ENCODE measurements at regions not wholly inside any gene's neighbourhood (a gene's known extent, or its start where the extent isn't known, plus 50 kb on each side); places are given as distances from the start of the nearest gene placed in this dataset.

DNA sequence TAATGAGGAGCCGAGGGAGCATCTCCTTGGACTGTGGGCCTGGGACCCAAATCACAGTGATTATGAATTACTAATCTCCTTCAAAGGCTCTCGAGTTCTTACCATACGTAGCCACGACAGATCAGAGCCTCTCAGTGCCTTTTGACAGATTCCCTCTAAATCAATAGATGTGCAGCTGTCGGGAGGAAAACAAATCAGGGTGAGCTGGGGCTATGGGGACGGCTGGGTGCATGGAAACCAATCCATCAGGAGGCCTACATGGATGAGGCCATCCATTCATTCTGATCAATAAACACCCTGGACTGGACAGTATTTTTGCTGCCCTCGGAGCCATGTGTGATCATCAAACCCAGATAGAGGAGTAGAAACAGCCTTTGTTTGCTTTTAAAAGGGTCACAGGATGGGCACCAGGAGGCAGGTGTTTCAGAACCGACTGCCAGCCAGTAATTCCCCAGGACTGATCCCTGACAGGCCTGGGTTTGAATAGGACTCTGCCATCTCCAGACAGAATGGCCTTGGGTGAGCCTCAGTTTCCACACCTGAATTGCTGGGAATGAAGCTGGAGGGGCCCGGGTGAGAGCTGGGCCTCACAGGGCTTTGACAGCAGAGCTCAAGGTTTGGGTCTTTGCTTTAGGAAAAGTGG lies 532.8 kb downstream of the MATN1 start:
- TF ChIP-seq, protein P1, sequence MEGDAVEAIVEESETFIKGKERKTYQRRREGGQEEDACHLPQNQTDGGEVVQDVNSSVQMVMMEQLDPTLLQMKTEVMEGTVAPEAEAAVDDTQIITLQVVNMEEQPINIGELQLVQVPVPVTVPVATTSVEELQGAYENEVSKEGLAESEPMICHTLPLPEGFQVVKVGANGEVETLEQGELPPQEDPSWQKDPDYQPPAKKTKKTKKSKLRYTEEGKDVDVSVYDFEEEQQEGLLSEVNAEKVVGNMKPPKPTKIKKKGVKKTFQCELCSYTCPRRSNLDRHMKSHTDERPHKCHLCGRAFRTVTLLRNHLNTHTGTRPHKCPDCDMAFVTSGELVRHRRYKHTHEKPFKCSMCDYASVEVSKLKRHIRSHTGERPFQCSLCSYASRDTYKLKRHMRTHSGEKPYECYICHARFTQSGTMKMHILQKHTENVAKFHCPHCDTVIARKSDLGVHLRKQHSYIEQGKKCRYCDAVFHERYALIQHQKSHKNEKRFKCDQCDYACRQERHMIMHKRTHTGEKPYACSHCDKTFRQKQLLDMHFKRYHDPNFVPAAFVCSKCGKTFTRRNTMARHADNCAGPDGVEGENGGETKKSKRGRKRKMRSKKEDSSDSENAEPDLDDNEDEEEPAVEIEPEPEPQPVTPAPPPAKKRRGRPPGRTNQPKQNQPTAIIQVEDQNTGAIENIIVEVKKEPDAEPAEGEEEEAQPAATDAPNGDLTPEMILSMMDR (IDR thresholded peaks at IDR 0.05; ENCODE audit: low read depth, low read length): no peak
- no peak overlapping the region for H3K4me3 ChIP-seq (ENCODE audit: low read depth, low read length)

DNA sequence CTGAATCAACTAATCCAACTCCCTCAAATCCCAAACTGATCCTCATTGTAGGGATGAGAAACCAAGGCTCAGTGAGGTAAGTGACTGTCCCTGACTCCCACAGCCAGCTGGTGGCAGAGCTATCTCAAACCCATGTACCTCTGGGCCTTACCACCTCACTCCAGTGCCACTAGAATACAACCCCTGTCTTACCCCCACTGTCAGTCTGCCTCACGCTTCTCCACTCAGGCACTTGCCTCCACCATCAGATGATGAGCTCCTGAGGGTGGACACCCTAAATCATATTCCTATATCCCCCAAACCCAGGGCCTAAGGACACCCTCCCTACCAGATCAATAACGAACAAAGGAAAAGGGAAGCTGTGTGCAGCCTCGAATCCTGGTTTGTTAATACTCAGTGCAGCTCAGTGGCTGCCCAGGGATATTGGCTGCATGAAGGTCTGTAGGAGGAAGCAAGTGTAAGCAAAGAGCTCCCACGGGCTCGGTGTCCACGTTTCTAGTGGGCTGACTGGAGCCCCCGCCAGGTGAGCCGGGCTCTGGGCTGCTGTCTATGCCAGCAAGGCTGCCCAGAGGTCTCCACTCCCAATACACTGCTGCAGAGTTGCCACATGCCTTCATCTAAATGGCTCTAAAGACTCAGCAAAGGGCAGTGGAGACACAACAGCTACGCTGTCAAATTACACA lies 533.4 kb downstream of the MATN1 start:
- TF ChIP-seq, protein P1 (IDR thresholded peaks at IDR 0.05; ENCODE audit: low read depth, low read length): no peak
- H3K4me3 ChIP-seq (ENCODE audit: low read depth, low read length): no peak overlapping the region

DNA sequence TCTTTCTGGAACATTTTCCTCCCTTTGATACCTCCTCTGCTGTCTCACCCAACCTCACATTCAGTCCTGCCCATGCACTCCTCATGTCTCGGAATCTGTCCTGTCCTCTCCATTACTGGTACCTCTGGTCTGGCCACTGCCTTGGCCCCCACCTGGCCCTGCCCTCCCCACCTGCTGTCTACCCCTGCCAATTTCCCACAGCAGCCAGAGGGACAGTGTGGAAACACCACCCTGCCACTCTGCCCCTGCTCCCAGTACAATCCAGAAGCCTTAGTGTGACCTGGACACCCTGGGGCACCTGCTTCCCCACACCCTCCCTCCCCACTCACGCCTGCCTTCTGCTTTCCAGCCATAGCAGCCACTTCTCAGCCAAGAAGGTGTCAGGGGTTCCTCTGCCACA lies 534.4 kb downstream of the MATN1 start:
- H3K4me3 ChIP-seq (ENCODE audit: low read depth, low read length): no peak overlapping the region
- TF ChIP-seq, protein P1 (IDR thresholded peaks at IDR 0.05; ENCODE audit: low read depth, low read length): no peak

DNA sequence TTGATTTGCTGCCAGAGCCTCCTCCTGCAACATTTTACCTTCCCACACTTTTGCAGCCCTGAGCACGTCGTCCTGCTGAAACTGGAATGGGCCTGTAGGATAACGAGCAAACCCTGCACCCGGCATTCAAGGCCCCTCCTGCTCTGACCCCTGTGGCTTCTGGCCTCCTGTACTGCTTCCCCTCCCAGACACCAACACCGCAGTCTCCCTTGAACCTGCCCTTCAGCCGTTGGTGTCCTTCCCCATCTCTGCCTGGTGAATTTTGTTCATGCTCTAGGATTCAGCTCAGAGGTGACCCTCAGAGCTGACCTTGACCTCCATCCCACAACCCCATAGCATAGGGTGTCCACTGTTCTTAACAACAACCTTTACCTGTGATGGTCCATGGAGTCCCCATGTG lies 535.1 kb downstream of the MATN1 start:
- no peak overlapping the region for H3K4me3 ChIP-seq (ENCODE audit: low read depth, low read length)
- TF ChIP-seq, protein P1 (IDR thresholded peaks at IDR 0.05; ENCODE audit: low read depth, low read length): no peak

DNA sequence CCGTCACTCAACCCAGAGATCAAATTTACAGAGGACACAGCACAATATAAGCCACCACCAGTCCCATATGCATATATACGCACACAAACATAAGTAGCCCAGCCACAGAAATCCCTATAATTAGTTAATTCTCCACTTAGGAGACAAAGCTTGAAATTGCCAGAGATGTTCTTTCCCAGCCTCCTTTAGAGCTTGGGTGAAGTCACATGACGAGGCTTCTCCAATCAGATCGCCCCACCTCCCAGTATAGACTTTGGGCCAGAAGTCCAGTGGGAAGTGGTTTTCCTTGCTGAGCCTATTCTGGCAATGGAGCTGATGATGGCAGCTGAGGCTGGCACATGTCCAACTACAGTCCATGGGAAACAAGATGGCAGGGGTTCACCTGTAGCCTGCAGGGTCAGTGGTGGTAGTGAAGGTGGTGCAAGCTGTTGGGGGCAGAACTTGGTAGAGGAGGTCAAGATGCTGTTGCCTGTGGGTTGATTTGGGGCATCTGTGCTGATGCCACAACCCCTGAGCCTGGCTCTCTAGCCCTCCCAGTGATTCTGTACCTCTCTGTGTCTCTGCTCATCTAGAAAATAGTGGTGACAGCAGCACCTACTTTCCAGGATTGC lies 535.9 kb downstream of the MATN1 start:
- TF ChIP-seq, protein P1 (IDR thresholded peaks at IDR 0.05; ENCODE audit: low read depth, low read length): no peak
- H3K4me3 ChIP-seq (ENCODE audit: low read depth, low read length): no peak overlapping the region

DNA sequence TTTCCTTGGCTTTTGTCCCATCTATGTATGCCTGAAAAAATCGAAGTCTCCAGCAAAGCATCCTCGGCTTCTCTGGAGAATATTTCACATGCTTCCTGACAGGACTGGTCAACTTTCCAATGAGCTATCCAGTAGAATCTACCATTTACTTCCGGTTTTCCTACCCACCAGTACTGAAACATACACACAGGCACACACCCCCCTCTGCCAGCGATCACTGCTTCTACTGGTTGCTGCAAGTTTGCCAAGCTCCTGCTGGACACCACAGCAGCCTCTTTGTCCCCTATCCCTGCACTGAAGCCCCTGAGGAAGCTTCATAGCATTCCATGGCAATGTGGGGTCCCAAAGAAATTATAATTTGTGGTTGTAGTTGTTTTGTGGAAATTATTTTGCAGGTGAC lies 536.8 kb downstream of the MATN1 start:
- H3K4me3 ChIP-seq (ENCODE audit: low read depth, low read length): no peak overlapping the region
- TF ChIP-seq, protein P1 (IDR thresholded peaks at IDR 0.05; ENCODE audit: low read depth, low read length): no peak

DNA sequence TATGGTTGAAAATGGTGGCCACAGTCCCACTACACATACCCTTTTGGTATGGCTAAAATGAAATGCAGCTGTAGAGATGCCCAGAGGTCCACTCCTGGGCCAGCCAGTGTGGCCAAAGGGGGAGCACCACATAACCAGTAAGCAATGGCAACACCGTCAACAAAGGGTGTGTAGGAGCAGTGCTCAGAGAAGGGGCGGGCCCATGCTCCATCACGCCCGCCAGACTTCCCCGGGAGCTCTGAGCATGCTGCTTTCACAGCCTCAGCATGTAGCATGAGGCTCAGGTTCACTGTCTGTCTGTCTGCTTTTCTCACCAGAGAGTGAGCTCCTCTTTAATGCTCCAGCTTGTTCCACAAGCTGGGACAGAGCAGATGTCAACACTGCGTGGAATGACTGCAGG lies 537.6 kb downstream of the MATN1 start:
- no peak overlapping the region for H3K4me3 ChIP-seq (ENCODE audit: low read depth, low read length)
- TF ChIP-seq, protein P1 (IDR thresholded peaks at IDR 0.05; ENCODE audit: low read depth, low read length): no peak

Measured in WI38 (cell line).